OCI-LY3 (cell line): ENCODE measurements at regions not wholly inside any gene's neighbourhood (a gene's known extent, or its start where the extent isn't known, plus 50 kb on each side); places are given as distances from the start of the nearest gene placed in this dataset.

ENCODE experiments used
- H2AFZ ChIP-seq: fragments of 200-600, 300-600 bp; shearing (Covaris generic); 2 replicates; pipeline ENCODE4 v1.6.0; 2014; ENCODE audit warnings: antibody characterized with exemption, low read depth, low read length
- H3K27ac ChIP-seq: fragments of 200-600, 300-600 bp; sonication (generic); 2 replicates; pipeline ENCODE4 v1.5.1; 2014; ENCODE audit warnings: mild to moderate bottlenecking, low read length, moderate library complexity, mixed read lengths
- H3K27me3 ChIP-seq: fragments of 200-600, 300-600 bp; sonication (generic); 2 replicates; pipeline ENCODE4 v1.6.1; 2014; ENCODE audit warnings: low read depth, low read length, mixed read lengths
- H3K36me3 ChIP-seq: fragments of 200-600, 300-600 bp; sonication (generic); replicated peaks from 2 replicates; pipeline ENCODE3; 2014; ENCODE audit warnings: low read depth, low read length, mixed read lengths
- H3K4me1 ChIP-seq: fragments of 300-600, 200-600 bp; sonication (generic); 2 replicates; pipeline ENCODE4 v1.6.1; 2014; ENCODE audit warnings: low read length, mixed read lengths
- H3K4me2 ChIP-seq: fragments of 200-600, 300-600 bp; sonication (generic); 2 replicates; pipeline ENCODE4 v1.6.1; 2014; ENCODE audit warnings: low read length, mixed read lengths
- H3K4me3 ChIP-seq: fragments of 300-600, 200-600 bp; sonication (generic); 2 replicates; pipeline ENCODE4 v1.5.1; 2014; ENCODE audit warnings: antibody characterized with exemption, mild to moderate bottlenecking, low read length, moderate library complexity
- H3K79me2 ChIP-seq: fragments of 300-600, 200-600 bp; shearing (Covaris generic); 2 replicates; pipeline ENCODE4 v1.6.1; 2014; ENCODE audit warnings: mild to moderate bottlenecking, low read length, mixed read lengths
- H3K9ac ChIP-seq: fragments of 300-600, 200-600 bp; shearing (Covaris generic); 2 replicates; pipeline ENCODE4 v1.6.0; 2014; ENCODE audit warnings: mild to moderate bottlenecking, low read length, moderate library complexity
- H3K9me3 ChIP-seq: fragments of 200-600, 300-600 bp; shearing (Covaris generic); 2 replicates; pipeline ENCODE4 v1.6.1; 2014; ENCODE audit warnings: low read length, mixed read lengths; ENCODE audit not compliant: insufficient read depth
- H4K20me1 ChIP-seq: fragments of 200-600, 300-600 bp; sonication (generic); 2 replicates; pipeline ENCODE4 v1.6.1; 2016; ENCODE audit warnings: low read length, mixed read lengths; ENCODE audit not compliant: insufficient read depth
- EZH2phosphoT487 ChIP-seq: fragments of 200-600 bp; shearing (Covaris generic); IDR thresholded peaks from 2 replicates; pipeline ENCODE4 v1.6.1; 2018; ENCODE audit warnings: antibody characterized with exemption, mixed run types, low read depth
- TF ChIP-seq, protein P1 (sequence below): fragments of 200-600, 300-600 bp; sonication (generic); IDR thresholded peaks from 2 replicates; pipeline ENCODE4 v1.5.1; 2014; ENCODE audit warnings: antibody characterized with exemption, low read length, low read depth

GRCh38 chr6:14309951-14310445 lies 192.4 kb downstream of the CD83 start:
- H3K4me3 ChIP-seq, result no peak overlapping the region
- H3K4me2 ChIP-seq, result no peak overlapping the region
- H3K27me3 ChIP-seq, result no peaks in the 10 kb centered on the region
- H3K79me2 ChIP-seq, result no peaks in the 10 kb centered on the region
- TF ChIP-seq EZH2phosphoT487, result no peak
- TF ChIP-seq, protein P1, sequence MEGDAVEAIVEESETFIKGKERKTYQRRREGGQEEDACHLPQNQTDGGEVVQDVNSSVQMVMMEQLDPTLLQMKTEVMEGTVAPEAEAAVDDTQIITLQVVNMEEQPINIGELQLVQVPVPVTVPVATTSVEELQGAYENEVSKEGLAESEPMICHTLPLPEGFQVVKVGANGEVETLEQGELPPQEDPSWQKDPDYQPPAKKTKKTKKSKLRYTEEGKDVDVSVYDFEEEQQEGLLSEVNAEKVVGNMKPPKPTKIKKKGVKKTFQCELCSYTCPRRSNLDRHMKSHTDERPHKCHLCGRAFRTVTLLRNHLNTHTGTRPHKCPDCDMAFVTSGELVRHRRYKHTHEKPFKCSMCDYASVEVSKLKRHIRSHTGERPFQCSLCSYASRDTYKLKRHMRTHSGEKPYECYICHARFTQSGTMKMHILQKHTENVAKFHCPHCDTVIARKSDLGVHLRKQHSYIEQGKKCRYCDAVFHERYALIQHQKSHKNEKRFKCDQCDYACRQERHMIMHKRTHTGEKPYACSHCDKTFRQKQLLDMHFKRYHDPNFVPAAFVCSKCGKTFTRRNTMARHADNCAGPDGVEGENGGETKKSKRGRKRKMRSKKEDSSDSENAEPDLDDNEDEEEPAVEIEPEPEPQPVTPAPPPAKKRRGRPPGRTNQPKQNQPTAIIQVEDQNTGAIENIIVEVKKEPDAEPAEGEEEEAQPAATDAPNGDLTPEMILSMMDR, result no peak
- no peaks in the 10 kb centered on the region for H3K36me3 ChIP-seq
- H3K27ac ChIP-seq, result no peak overlapping the region
- no peaks in the 10 kb centered on the region for H4K20me1 ChIP-seq
- H2AFZ ChIP-seq, result no peak overlapping the region
- H3K9ac ChIP-seq, result no peak overlapping the region
- H3K4me1 ChIP-seq, result peaks cover 64% of the 10 kb centered on the region
- H3K9me3 ChIP-seq, result no peaks in the 10 kb centered on the region

DNA sequence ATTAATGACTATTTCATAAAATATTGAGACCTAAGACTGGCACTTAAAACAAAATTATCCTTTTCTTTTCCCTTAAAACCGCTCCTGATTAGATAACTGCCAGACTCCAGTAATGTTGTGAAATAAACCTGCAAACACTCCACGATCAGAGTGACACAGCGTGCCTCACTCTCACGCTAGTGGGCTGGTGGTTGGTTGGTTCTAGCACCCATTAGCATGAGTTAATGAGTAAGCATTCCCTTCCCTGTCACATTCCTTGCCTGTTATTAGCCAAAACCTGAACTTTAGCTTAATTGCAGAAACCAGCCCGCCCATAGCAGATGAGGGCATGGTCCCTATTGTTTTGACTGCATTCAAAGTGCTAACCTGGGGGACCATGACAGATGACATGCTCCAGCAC lies 193.4 kb downstream of the CD83 start:
- Histone ChIP-seq H3K27ac (no peak overlapping the region), H3K36me3 (no peaks in the 10 kb centered on the region), H4K20me1 (no peaks in the 10 kb centered on the region), H3K9me3 (no peaks in the 10 kb centered on the region), H3K4me2 (no peak overlapping the region), H3K9ac (no peak overlapping the region), H3K4me3 (no peak overlapping the region), H2AFZ (no peak overlapping the region), H3K27me3 (no peaks in the 10 kb centered on the region), H3K79me2 (no peaks in the 10 kb centered on the region), H3K4me1 (peaks cover 59% of the 10 kb centered on the region)
- TF ChIP-seq, protein P1, result no peak
- no peak for TF ChIP-seq EZH2phosphoT487

DNA sequence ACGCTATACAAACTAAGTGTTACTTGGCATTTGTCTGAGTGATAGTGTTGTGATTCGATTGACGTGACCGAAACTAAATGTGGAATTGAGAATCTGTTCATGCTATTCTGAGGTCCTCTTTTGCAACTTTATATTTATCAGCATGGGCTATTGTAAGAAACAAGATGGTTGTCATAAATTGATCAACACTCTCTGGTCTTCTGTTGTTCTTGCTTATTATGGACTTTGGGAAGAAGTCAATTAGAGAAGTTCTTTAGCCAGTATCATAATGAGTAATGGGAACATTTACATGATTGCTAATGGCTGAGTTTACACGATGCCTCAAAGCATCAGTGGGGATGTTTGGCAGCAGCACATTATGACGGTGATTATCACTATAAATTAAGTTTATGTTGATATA lies 195.0 kb downstream of the CD83 start:
- peak overlapping the region; percentile 53; the same call in 1 of the 2 replicates for H3K9ac ChIP-seq
- H3K79me2 ChIP-seq, result no peaks in the 10 kb centered on the region
- peak overlapping the region; percentile 93 for H3K27ac ChIP-seq
- peaks cover 72% of the 10 kb centered on the region for H3K4me1 ChIP-seq
- no peaks in the 10 kb centered on the region for H3K9me3 ChIP-seq
- no peaks in the 10 kb centered on the region for H3K36me3 ChIP-seq
- H3K27me3 ChIP-seq, result no peaks in the 10 kb centered on the region
- H3K4me2 ChIP-seq, result peak overlapping the region; percentile 70
- no peak overlapping the region for H2AFZ ChIP-seq
- H4K20me1 ChIP-seq, result no peaks in the 10 kb centered on the region
- H3K4me3 ChIP-seq, result peak overlapping the region; percentile 46
- TF ChIP-seq, protein P1, result no peak
- no peak for TF ChIP-seq EZH2phosphoT487

DNA sequence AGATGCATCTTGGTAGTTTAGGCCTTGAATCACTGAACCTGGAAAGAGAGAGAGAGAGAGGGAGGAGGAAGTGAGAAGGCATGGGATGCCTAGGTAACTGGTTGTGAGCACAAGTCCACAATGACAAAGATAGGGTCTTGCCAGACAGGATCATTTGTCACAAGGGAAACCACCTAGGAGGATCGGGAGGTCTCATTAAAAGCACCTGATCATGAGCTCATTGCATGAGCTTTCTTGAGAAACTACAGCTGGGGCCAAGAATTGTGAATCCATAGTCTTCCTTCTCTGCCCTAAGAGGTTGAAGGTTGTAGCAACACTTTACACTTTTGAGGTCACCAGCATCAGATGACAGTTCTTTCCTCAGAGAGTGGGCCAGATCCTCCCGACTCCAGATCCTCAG lies 195.7 kb downstream of the CD83 start:
- Histone ChIP-seq H3K27ac (peak overlapping the region; percentile 93), H3K4me3 (peak overlapping the region; percentile 46; the same call in 1 of the 2 replicates), H3K9ac (peak overlapping the region; percentile 53; the same call in 1 of the 2 replicates), H3K79me2 (no peaks in the 10 kb centered on the region), H4K20me1 (no peaks in the 10 kb centered on the region), H3K9me3 (no peaks in the 10 kb centered on the region), H3K27me3 (no peaks in the 10 kb centered on the region), H3K4me1 (peaks cover 79% of the 10 kb centered on the region), H3K4me2 (peak overlapping the region; percentile 70), H2AFZ (no peak overlapping the region), H3K36me3 (no peaks in the 10 kb centered on the region)
- no peak for TF ChIP-seq EZH2phosphoT487
- TF ChIP-seq, protein P1, result no peak
